ENCODE measurements at regions not wholly inside any gene's neighbourhood (a gene's known extent, or its start where the extent isn't known, plus 50 kb on each side); places are given as distances from the start of the nearest gene placed in this dataset.
"Not testable (repeated sequence)": the region's sequence is repeated elsewhere in the genome, so short reads cannot be mapped to it uniquely, and the experiment has no call there.

DNA sequence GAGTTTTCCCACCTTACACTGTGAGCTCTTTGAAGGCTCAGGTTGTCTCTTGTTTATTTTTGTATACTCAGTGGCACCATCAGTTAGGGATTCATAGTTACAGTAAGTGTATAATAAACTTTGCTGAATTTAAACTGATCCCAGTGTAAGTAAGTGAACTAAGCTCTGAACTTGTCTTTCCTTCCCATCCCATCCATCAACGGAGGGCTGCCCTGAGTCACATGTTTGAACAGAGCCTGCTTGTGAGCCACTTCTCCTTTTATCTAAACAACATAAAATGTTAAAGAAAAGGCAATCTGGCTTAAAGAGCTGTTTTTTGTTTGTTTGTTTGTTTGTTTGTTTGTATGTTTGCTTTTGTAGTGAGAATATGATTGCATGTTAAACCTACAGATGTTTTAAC, 185.7 kb upstream of the MARCKS start:
- H3K4me3 ChIP-seq (ENCODE audit: low read length), result no peak overlapping the region
- no peak overlapping the region for H3K27ac ChIP-seq (ENCODE audit: low read length)
- no peaks in the 10 kb centered on the region for H3K36me3 ChIP-seq (ENCODE audit: insufficient read depth, low read depth, low read length)
- peaks cover 31% of the 10 kb centered on the region; the same call in 1 of the 2 replicates for H3K4me1 ChIP-seq (ENCODE audit: insufficient read depth, low read length)
- H3K9ac ChIP-seq (ENCODE audit: low read depth, low read length), result 0 out of 2 replicates have a peak overlapping the region, but pooled peaks have one; percentile 5
- H3K9me3 ChIP-seq (ENCODE audit: insufficient read depth, low read depth, low read length), result no peaks in the 10 kb centered on the region
- no peaks in the 10 kb centered on the region for H3K27me3 ChIP-seq (ENCODE audit: insufficient read depth, low read length)

DNA sequence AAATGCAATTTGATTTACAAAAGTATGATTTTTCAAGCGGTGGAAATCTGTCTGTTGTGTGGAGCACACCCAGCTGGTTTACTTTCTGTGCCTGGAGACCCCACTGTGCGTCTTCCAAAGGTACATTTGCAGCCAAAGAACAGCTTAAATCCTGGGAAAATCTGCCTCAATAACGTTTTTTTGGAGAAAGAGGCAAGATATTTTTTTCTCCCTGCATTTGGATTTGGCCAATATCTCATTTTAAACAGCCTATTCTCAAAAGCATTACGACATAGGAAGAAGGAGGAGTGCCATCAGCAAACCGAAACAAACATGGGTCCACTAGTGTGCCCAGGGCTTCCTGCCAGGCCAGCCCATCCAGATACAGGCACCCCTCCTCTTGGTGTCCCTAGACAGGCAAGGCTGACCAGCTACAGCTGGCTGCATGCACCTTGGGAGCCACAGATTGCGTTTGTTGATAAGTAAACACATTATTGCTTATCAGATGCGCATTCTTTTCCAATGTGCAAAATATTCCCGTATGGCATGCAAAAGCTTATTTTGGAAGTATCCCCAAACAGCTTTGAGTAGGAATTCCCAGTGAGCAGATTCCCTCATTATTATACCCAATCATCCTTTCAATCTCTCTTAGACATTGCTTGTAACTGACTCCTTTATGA, 184.5 kb upstream of the MARCKS start:
- Histone ChIP-seq H3K27me3 (ENCODE audit: insufficient read depth, low read length) (no peaks in the 10 kb centered on the region), H3K36me3 (ENCODE audit: insufficient read depth, low read depth, low read length) (no peaks in the 10 kb centered on the region)

DNA sequence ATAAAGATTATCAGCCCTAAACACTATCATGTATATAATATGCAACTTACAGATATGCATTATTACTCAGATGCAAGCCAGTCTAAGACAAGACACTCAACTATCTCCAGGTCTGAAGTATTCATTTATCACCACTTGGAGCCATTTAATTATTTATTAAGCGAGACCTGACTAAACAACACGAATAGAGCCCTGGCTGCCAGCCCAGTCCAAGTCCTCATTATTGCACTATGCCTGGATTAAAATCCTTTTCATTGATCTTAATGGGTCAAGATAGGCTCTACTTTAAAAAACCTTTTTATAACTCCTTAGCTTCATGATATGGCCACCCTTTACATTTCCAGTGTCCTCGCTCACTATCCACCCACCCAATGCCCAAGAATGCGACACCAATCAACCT, 183.1 kb upstream of the MARCKS start:
- no peaks in the 10 kb centered on the region for H3K36me3 ChIP-seq (ENCODE audit: insufficient read depth, low read depth, low read length)
- H3K9me3 ChIP-seq (ENCODE audit: insufficient read depth, low read depth, low read length), result no peaks in the 10 kb centered on the region
- no peaks in the 10 kb centered on the region for H3K27me3 ChIP-seq (ENCODE audit: insufficient read depth, low read length)
- H3K4me3 ChIP-seq (ENCODE audit: low read length), result no peak overlapping the region
- no peak overlapping the region for H3K27ac ChIP-seq (ENCODE audit: low read length)
- peaks cover 31% of the 10 kb centered on the region; the same call in 1 of the 2 replicates for H3K4me1 ChIP-seq (ENCODE audit: insufficient read depth, low read length)
- no peak overlapping the region for H3K9ac ChIP-seq (ENCODE audit: low read depth, low read length)

More for the DNA sequence above, 184.5 kb upstream of the MARCKS start:
- Histone ChIP-seq H3K4me3 (ENCODE audit: low read length) (peak overlapping the region; percentile 3; the same call in 1 of the 2 replicates), H3K4me1 (ENCODE audit: insufficient read depth, low read length) (peaks cover 31% of the 10 kb centered on the region; the same call in 1 of the 2 replicates), H3K9ac (ENCODE audit: low read depth, low read length) (no peak overlapping the region; the same call in 1 of the 2 replicates), H3K27ac (ENCODE audit: low read length) (peak overlapping the region; percentile 3), H3K9me3 (ENCODE audit: insufficient read depth, low read depth, low read length) (no peaks in the 10 kb centered on the region)

DNA sequence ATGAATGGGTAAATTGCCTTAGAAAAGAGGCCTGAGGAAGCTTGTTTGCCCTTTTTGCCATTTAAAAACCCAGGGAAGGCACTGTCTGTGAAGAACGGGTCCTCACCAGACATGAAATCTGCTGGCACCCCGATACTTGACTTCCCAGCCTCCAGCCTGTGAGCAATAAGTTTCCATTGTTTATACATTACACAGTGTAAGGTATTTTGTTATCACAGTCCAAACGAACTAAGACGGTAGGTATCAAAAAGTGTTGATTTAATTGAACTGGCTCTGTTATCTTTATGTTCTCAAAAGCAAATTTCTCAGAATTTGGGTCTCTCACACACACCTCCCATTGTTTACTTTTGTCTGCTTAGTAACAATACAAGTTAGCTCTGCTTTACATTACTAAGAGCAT, 181.1 kb upstream of the MARCKS start:
- Histone ChIP-seq H3K27ac (ENCODE audit: low read length) (no peak overlapping the region), H3K27me3 (ENCODE audit: insufficient read depth, low read length) (no peaks in the 10 kb centered on the region), H3K9ac (ENCODE audit: low read depth, low read length) (no peak overlapping the region), H3K4me3 (ENCODE audit: low read length) (no peak overlapping the region), H3K4me1 (ENCODE audit: insufficient read depth, low read length) (peaks cover 31% of the 10 kb centered on the region; the same call in 1 of the 2 replicates), H3K36me3 (ENCODE audit: insufficient read depth, low read depth, low read length) (no peaks in the 10 kb centered on the region), H3K9me3 (ENCODE audit: insufficient read depth, low read depth, low read length) (no peaks in the 10 kb centered on the region)

DNA sequence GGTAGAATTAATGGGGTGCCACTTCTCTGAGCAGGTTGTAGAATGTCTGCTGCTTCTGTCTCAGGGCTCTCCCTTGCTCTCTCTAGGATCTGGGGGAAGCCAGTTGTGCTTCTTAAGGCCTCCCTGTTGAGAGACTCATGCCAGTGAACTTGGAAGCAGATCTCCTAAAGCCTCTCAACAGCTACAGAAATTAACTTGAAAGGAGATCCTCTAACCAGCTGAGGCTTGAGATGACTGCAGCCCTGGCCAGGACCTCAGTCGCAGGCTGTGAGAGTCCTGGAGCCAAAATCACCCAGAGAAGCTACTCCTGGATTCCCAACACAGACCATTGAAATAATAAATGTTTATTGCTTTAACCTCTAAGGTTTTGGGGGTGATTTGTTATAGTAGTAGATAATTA, 180.2 kb upstream of the MARCKS start:
- no peak overlapping the region for H3K9ac ChIP-seq (ENCODE audit: low read depth, low read length)
- no peak overlapping the region for H3K27ac ChIP-seq (ENCODE audit: low read length)
- peaks cover 25% of the 10 kb centered on the region; the same call in 1 of the 2 replicates for H3K4me1 ChIP-seq (ENCODE audit: insufficient read depth, low read length)
- H3K4me3 ChIP-seq (ENCODE audit: low read length), result no peak overlapping the region
- no peaks in the 10 kb centered on the region for H3K9me3 ChIP-seq (ENCODE audit: insufficient read depth, low read depth, low read length)
- no peaks in the 10 kb centered on the region for H3K27me3 ChIP-seq (ENCODE audit: insufficient read depth, low read length)
- no peaks in the 10 kb centered on the region for H3K36me3 ChIP-seq (ENCODE audit: insufficient read depth, low read depth, low read length)

DNA sequence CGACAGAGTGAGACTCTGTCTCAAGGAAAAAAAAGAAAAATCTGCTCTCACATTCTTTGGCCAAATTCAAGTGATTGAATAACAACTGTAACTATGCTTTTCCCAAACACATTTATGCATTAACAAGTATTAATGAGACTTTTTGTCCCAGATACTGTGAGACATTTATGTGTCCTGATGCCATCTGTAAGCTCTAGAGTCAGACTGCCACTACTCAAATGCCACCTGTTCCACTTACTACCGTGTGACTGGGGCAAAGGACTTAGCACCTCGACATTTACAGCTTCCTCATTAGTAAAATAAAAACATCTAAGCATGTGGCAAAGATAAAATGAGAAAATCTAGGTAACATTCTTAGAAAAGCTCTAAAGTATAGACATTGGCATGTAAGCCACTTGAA, 178.1 kb upstream of the MARCKS start:
- no peak overlapping the region for H3K4me3 ChIP-seq (ENCODE audit: low read length)
- no peaks in the 10 kb centered on the region for H3K36me3 ChIP-seq (ENCODE audit: insufficient read depth, low read depth, low read length)
- H3K9ac ChIP-seq (ENCODE audit: low read depth, low read length), result no peak overlapping the region
- H3K9me3 ChIP-seq (ENCODE audit: insufficient read depth, low read depth, low read length), result no peaks in the 10 kb centered on the region
- peaks cover 10% of the 10 kb centered on the region; the same call in 1 of the 2 replicates for H3K4me1 ChIP-seq (ENCODE audit: insufficient read depth, low read length)
- no peaks in the 10 kb centered on the region for H3K27me3 ChIP-seq (ENCODE audit: insufficient read depth, low read length)
- H3K27ac ChIP-seq (ENCODE audit: low read length), result no peak overlapping the region

DNA sequence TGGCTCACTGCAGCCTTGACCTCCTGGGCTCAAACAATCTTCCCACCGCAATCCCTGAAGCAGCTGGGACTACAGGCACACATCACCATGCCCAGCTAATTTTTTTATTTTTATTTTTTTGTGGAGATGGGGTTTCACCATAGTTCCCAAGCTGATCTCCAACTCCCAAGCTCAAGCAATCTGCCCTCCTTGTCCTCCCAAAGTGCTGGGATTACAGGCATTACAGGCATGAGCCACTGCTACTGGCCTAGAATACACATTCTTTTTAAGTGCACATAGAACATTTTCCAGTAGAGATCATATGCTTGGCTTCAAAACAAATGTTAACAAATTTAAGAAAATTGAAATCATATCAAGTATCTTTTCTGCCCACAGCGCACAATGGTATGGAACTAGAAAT, 176.8 kb upstream of the MARCKS start:
- Histone ChIP-seq H3K36me3 (ENCODE audit: insufficient read depth, low read depth, low read length) (no peaks in the 10 kb centered on the region), H3K9me3 (ENCODE audit: insufficient read depth, low read depth, low read length) (no peaks in the 10 kb centered on the region), H3K9ac (ENCODE audit: low read depth, low read length) (no peak overlapping the region), H3K4me3 (ENCODE audit: low read length) (no peak overlapping the region), H3K4me1 (ENCODE audit: insufficient read depth, low read length) (peaks cover 3% of the 10 kb centered on the region; the same call in 1 of the 2 replicates), H3K27ac (ENCODE audit: low read length) (no peak overlapping the region), H3K27me3 (ENCODE audit: insufficient read depth, low read length) (no peaks in the 10 kb centered on the region)

DNA sequence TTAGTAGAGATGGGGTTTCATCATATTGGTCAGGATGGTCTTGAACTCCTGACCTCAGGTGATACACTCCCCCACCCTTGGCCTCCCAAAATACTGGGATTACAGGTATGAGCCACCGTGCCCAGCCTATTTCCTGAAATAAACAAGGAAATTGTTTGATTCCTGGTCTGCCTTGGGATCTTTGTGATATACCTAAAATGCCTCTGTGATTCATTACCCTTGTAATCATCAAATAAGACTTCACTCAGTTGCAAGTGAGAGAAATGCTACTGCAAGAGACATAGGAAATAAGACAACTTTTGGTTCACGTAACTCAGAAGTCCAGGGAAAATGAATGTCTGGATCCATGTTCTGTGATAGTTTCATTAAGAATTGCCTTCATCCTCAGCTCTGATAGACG, 173.2 kb upstream of the MARCKS start:
- Histone ChIP-seq H3K27me3 (ENCODE audit: insufficient read depth, low read length) (no peaks in the 10 kb centered on the region), H3K4me1 (ENCODE audit: insufficient read depth, low read length) (peaks cover 3% of the 10 kb centered on the region; the same call in 1 of the 2 replicates), H3K36me3 (ENCODE audit: insufficient read depth, low read depth, low read length) (no peaks in the 10 kb centered on the region), H3K27ac (ENCODE audit: low read length) (no peak overlapping the region), H3K9me3 (ENCODE audit: insufficient read depth, low read depth, low read length) (no peaks in the 10 kb centered on the region), H3K9ac (ENCODE audit: low read depth, low read length) (no peak overlapping the region), H3K4me3 (ENCODE audit: low read length) (no peak overlapping the region)

DNA sequence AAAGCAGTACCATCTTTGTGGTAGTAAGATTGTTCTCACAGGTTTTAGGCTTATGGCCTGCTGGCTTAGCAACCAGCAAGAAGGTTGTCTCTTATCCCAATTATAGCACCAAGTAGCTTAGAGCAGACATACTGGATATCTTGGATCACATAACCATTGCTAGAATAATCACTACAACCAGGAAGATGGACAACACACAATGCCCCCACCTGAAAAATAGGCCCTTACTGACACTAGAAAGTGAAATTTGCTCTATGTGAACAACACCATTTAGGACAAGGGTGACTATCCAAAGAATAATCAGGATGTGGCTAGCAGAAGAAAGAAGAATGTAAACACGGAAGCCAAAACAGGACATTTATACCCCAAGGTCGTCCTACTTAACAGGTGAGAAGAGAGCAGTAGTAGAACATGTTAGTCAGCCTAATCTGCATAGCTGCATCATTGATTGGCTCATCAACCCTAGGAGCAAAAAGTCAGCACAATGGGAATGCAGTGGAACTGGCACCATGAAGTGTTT, 172.7 kb upstream of the MARCKS start:
- H3K9ac ChIP-seq (ENCODE audit: low read depth, low read length), result no peak overlapping the region
- H3K9me3 ChIP-seq (ENCODE audit: insufficient read depth, low read depth, low read length), result no peaks in the 10 kb centered on the region
- H3K27me3 ChIP-seq (ENCODE audit: insufficient read depth, low read length), result no peaks in the 10 kb centered on the region
- no peak overlapping the region for H3K27ac ChIP-seq (ENCODE audit: low read length)
- peaks cover 3% of the 10 kb centered on the region; the same call in 1 of the 2 replicates for H3K4me1 ChIP-seq (ENCODE audit: insufficient read depth, low read length)
- no peak overlapping the region for H3K4me3 ChIP-seq (ENCODE audit: low read length)
- H3K36me3 ChIP-seq (ENCODE audit: insufficient read depth, low read depth, low read length), result no peaks in the 10 kb centered on the region

DNA sequence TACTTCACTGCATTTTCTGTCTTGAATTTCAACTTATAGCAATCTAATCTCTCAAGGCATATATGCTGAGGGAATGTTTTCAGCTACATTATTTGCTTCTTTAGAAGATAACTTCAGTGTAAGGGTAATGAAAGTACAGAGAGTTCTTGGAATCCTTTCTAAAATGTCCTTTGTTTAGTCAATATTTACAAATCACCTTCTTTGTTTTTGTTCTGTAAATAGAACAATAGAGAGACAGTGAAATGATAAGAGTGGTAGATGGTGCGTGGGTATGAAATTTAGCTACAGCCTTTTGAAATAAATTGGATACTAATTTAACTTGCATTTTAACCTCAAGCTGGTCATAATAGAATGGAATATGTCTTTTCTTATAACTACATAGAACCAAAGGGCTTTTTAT, 171.1 kb upstream of the MARCKS start:
- H3K4me3 ChIP-seq (ENCODE audit: low read length), result no peak overlapping the region
- H3K9ac ChIP-seq (ENCODE audit: low read depth, low read length), result no peak overlapping the region
- H3K27me3 ChIP-seq (ENCODE audit: insufficient read depth, low read length), result no peaks in the 10 kb centered on the region
- no peaks in the 10 kb centered on the region for H3K9me3 ChIP-seq (ENCODE audit: insufficient read depth, low read depth, low read length)
- no peaks in the 10 kb centered on the region for H3K36me3 ChIP-seq (ENCODE audit: insufficient read depth, low read depth, low read length)
- peaks cover 3% of the 10 kb centered on the region; the same call in 1 of the 2 replicates for H3K4me1 ChIP-seq (ENCODE audit: insufficient read depth, low read length)
- no peak overlapping the region for H3K27ac ChIP-seq (ENCODE audit: low read length)

DNA sequence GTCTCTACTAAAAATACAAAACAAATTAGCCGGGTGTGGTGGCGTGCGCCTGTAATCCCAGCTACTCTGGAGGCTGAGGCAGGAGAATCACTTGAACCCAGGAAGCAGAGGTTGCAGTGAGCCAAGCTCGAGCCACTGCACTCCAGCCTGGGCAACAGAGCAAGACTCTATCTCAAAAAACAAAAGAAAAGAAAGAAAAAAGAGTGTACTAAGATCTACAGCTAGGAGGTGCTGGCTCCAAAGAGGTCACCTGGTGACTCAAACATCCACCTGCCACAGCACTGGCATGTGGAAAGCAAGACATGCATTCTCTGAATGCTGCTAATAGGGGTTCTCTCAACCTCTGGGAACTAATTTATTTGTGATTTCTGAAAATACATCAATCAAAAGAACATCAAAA, 167.5 kb upstream of the MARCKS start:
- not testable (repeated sequence) for H3K4me1 ChIP-seq (ENCODE audit: insufficient read depth, low read length); H3K4me3 ChIP-seq (ENCODE audit: low read length); H3K36me3 ChIP-seq (ENCODE audit: insufficient read depth, low read depth, low read length); H3K27ac ChIP-seq (ENCODE audit: low read length); H3K9me3 ChIP-seq (ENCODE audit: insufficient read depth, low read depth, low read length); H3K27me3 ChIP-seq (ENCODE audit: insufficient read depth, low read length); H3K9ac ChIP-seq (ENCODE audit: low read depth, low read length)

Data from iPS-20b (cell line).